Epithelial cell of esophagus (primary cell): ENCODE measurements at regions not wholly inside any gene's neighbourhood (a gene's known extent, or its start where the extent isn't known, plus 50 kb on each side); places are given as distances from the start of the nearest gene placed in this dataset.

Source experiments
- DNase-seq: peaks from one replicate; pipeline ENCODE4 v3.0.0; 2010; ENCODE audit warnings: low read depth
- H3K4me3 ChIP-seq: 2 replicates; pipeline ENCODE4 v1.5.1; 2011; ENCODE audit warnings: mild to moderate bottlenecking, low read length, control low read depth
- CTCF ChIP-seq: IDR thresholded peaks from 2 replicates; pipeline ENCODE4 v1.5.1; 2011; ENCODE audit warnings: low read depth, mild to moderate bottlenecking, low read length, control low read depth, inconsistent platforms; ENCODE audit not compliant: insufficient read depth; ENCODE audit errors: missing control alignments

- DNase-seq = no peak
- H3K4me3 ChIP-seq = no peak overlapping the region
- no peak for TF ChIP-seq CTCF
These were observed 303.5 kb upstream of the CELF4 start for GRCh38 chr18:37869051-37869450.

- no peak for TF ChIP-seq CTCF
- H3K4me3 ChIP-seq = no peak overlapping the region
- no peak for DNase-seq
These were observed 298.5 kb upstream of the CELF4 start for GRCh38 chr18:37864122-37864521.

- no peak for DNase-seq
- H3K4me3 ChIP-seq = no peak overlapping the region
- no peak for TF ChIP-seq CTCF
These were observed 296.4 kb upstream of the CELF4 start for GRCh38 chr18:37861981-37862380.

GRCh38 chr18:37854396-37854795 lies 288.8 kb upstream of the CELF4 start:
- TF ChIP-seq CTCF = no peak
- H3K4me3 ChIP-seq = no peak overlapping the region
- no peak for DNase-seq

- H3K4me3 ChIP-seq = no peak overlapping the region
These were observed 288.1 kb upstream of the CELF4 start for GRCh38 chr18:37853706-37854105.

DNA sequence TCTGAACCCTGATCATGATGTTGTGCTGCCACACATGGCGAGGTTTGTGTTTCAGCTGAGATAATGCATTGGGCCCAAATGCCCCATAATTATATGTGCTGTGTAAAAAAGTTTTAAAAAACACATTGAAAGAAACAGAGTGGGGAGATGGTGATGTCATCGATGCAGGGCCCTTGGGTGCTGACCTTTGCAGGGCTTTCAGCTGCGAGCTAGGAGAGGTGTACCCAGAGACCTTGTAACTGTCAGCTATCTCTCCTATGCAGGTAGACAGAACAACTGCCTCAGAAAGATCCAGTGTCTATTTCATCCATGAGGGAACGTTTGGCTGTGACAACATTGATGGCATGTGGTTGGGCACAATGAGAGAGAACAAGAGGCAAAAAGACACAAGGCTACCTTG lies 286.9 kb upstream of the CELF4 start:
- H3K4me3 ChIP-seq = no peak overlapping the region
- no peak for TF ChIP-seq CTCF
- DNase-seq = no peak

More at GRCh38 chr18:37853706-37854105, 288.1 kb upstream of the CELF4 start:
- no peak for DNase-seq
- TF ChIP-seq CTCF = no peak

DNA sequence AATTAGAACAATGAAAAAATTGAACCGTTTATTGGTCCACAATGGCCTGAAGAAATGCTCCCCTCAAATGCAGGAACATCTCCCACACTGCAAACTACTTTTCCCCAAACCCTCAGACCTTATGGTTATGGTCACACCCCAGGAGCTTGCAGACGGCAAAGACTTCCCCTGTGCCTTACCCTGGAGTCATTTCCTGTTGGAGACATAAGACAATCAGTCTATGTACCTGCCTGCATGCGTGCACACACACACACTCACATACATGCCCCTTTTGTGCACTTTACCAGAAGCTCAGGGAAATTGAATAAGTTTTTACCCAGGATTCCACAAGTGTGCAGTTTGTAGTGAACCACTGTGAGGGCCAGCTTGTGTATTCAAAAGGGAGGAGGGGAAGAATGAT lies 281.9 kb upstream of the CELF4 start:
- no peak overlapping the region for H3K4me3 ChIP-seq
- no peak for DNase-seq
- TF ChIP-seq CTCF = no peak
